Cardiac muscle cell (in vitro differentiated cells and primary cell): ENCODE measurements at regions not wholly inside any gene's neighbourhood (a gene's known extent, or its start where the extent isn't known, plus 50 kb on each side); places are given as distances from the start of the nearest gene placed in this dataset.

Experiments
- DNase-seq, 2 donors: peaks; one replicate each; pipeline versions ENCODE4 v3.0.0 to v3.0.0-alpha.2; 2010 to 2017; ENCODE audit warnings: low read depth in 1 of 2, low spot score in 1 of 2
- H3K27ac ChIP-seq: fragments of 200-600 bp; sonication (generic); 2 replicates; pipeline ENCODE4 v1.5.1; 2016
- H3K27me3 ChIP-seq: fragments of 200-600 bp; sonication (generic); 2 replicates; pipeline ENCODE4 v1.6.0; 2016; ENCODE audit warnings: control low read depth
- H3K36me3 ChIP-seq: fragments of 200-600 bp; sonication (generic); 2 replicates; pipeline ENCODE4 v1.5.1; 2016; ENCODE audit warnings: control low read depth
- H3K4me1 ChIP-seq: fragments of 200-600 bp; sonication (generic); 2 replicates; pipeline ENCODE4 v1.8.1; 2017; ENCODE audit warnings: low read depth, mild to moderate bottlenecking, mixed run types
- H3K4me3 ChIP-seq: fragments of 200-600 bp; sonication (generic); 2 replicates; pipeline ENCODE4 v1.5.1; 2016; ENCODE audit warnings: mild to moderate bottlenecking
- H3K9me3 ChIP-seq: fragments of 200-600 bp; sonication (generic); 2 replicates; pipeline ENCODE4 v1.5.1; 2017; ENCODE audit warnings: low read depth, mild to moderate bottlenecking, control low read depth
- TF ChIP-seq, protein P1 (sequence below): IDR thresholded peaks from 2 replicates; pipeline ENCODE4 v1.5.1; 2012; ENCODE audit warnings: low read depth, mild to moderate bottlenecking, low read length

DNA sequence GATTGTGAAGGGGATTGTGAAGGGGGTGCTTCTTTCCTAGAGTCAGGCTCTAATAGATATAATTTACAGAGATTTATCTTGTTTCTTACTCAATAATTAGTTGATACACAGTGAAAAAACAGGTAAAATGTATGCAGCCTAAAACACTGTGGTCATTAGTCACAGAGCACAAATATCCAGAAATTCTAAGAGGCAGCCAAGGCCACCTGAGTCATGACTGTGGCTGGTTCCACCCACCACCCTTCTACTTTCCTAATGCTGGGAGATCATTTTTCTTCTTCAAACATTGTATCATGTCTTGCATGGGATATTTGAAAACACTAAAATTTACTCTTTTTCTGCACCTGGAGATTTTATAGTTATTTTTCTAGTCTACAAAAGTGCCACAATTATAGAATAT lies 181.6 kb downstream of the OTOR start:
- Histone ChIP-seq H3K9me3 (no peaks in the 10 kb centered on the region), H3K36me3 (no peaks in the 10 kb centered on the region), H3K27me3 (no peaks in the 10 kb centered on the region), H3K27ac (no peak overlapping the region), H3K4me1 (no peaks in the 10 kb centered on the region), H3K4me3 (no peak overlapping the region)
- no peak for DNase-seq
- TF ChIP-seq, protein P1, sequence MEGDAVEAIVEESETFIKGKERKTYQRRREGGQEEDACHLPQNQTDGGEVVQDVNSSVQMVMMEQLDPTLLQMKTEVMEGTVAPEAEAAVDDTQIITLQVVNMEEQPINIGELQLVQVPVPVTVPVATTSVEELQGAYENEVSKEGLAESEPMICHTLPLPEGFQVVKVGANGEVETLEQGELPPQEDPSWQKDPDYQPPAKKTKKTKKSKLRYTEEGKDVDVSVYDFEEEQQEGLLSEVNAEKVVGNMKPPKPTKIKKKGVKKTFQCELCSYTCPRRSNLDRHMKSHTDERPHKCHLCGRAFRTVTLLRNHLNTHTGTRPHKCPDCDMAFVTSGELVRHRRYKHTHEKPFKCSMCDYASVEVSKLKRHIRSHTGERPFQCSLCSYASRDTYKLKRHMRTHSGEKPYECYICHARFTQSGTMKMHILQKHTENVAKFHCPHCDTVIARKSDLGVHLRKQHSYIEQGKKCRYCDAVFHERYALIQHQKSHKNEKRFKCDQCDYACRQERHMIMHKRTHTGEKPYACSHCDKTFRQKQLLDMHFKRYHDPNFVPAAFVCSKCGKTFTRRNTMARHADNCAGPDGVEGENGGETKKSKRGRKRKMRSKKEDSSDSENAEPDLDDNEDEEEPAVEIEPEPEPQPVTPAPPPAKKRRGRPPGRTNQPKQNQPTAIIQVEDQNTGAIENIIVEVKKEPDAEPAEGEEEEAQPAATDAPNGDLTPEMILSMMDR, result no peak

DNA sequence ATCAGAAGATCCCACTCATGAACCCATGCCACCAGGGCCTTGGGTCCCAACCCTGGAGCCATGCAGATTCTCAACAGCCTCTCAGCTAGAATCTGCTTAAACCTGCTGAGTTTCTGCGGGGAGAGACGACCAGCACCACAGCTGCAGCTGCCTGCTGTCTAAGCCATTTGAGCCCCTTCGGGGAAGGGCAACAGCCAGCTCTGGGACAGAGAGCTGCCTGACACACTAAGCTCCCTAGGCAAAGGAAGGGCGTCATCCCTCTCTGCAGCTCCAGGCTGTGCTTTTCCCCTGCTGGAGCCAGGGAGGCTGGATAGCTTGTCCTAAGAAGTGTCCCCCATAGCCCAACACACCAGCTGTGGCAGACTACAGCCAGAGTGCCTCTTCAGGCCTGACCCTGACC lies 182.5 kb downstream of the OTOR start:
- TF ChIP-seq, protein P1, result no peak
- no peak overlapping the region for H3K4me3 ChIP-seq
- no peaks in the 10 kb centered on the region for H3K36me3 ChIP-seq
- no peak for DNase-seq
- no peaks in the 10 kb centered on the region for H3K9me3 ChIP-seq
- H3K4me1 ChIP-seq, result no peaks in the 10 kb centered on the region
- no peak overlapping the region for H3K27ac ChIP-seq
- H3K27me3 ChIP-seq, result no peaks in the 10 kb centered on the region

DNA sequence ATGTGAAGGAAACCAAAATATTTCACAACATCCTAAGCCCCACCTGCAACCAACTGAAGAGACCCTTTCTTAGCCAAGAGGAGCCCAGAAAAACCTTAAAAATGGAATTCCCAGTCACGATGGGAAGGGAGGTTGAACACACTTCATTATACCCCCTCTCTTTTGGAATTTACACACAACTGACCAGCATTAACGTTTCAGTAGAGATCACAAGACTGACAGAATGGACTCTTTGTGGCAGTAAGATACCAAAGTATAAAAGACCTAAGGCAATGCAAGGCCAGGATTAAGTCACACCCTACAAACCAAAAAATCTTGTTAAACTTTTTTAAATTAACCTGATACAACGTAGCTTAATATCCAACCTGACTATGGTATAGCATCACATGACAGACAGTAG lies 190.9 kb downstream of the OTOR start:
- DNase-seq, result no peak
- H3K4me3 ChIP-seq, result no peak overlapping the region
- TF ChIP-seq, protein P1, result no peak
- H3K36me3 ChIP-seq, result no peaks in the 10 kb centered on the region
- H3K4me1 ChIP-seq, result peaks cover 5% of the 10 kb centered on the region
- H3K9me3 ChIP-seq, result no peaks in the 10 kb centered on the region
- H3K27me3 ChIP-seq, result no peaks in the 10 kb centered on the region
- no peak overlapping the region for H3K27ac ChIP-seq

DNA sequence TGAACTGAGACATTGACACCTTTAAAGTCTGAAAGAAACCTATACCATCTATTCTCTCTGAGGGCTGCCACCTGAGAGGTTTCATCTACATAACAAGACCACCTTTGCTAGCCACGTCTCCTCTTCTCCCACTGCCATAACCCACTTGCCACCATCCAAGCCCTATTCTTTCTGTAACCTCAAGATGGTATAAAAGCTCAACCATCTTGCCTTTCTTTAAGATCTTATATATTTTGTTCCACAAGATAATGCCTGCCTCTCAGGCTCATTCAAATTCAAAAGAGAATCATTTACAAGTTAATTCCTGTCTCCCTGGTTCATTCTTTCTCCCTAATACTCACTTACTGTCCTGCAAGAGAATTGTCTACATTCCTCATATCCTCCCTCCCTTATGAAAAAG lies 192.5 kb downstream of the OTOR start:
- H3K4me3 ChIP-seq, result no peak overlapping the region
- H3K36me3 ChIP-seq, result no peaks in the 10 kb centered on the region
- no peak overlapping the region for H3K27ac ChIP-seq
- DNase-seq, result no peak
- no peaks in the 10 kb centered on the region for H3K27me3 ChIP-seq
- TF ChIP-seq, protein P1, result no peak
- H3K4me1 ChIP-seq, result peaks cover 15% of the 10 kb centered on the region
- H3K9me3 ChIP-seq, result no peaks in the 10 kb centered on the region

DNA sequence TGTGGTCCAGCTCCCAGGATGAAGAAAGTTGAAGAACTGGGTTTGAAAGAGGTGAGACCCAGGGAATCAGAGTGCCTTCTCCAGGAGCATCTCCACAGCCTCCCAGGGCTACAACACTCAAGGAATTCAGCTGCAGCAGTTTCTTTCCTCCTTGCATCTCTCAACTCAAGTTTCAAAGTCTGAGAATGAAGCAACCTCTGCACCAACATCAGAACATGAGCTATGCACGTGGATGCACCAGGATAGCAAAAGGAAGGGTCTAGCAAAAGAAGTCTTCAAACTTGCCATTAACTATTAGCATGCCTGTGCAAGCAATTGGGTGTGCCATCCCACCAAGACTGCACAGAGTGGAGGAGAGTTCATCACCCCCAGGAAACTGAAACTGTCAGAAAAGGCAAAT lies 193.9 kb downstream of the OTOR start:
- Histone ChIP-seq H3K4me1 (peaks cover 15% of the 10 kb centered on the region), H3K9me3 (no peaks in the 10 kb centered on the region), H3K27ac (no peak overlapping the region), H3K36me3 (no peaks in the 10 kb centered on the region), H3K4me3 (no peak overlapping the region), H3K27me3 (no peaks in the 10 kb centered on the region)
- no peak for DNase-seq
- TF ChIP-seq, protein P1, result no peak

DNA sequence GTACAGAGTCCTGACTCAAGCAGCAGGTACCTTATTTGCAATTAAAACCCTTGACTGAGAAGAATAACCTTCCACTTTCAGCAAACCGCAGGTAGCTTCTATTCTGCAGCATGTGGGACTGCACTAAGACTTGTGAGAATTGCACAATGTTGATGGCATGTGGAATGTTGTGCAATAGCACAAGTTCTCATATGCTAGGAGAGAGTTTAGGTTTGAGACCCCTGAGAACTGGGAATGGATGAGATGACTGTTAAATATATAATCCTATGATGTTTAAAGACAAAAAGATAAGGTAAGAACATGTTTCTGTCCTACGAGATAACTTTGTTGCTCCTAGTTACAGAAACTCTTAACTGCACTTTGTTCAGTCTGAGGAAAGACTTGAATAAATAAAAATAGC lies 194.6 kb downstream of the OTOR start:
- Histone ChIP-seq H3K27me3 (no peaks in the 10 kb centered on the region), H3K36me3 (no peaks in the 10 kb centered on the region), H3K27ac (no peak overlapping the region), H3K4me3 (no peak overlapping the region), H3K9me3 (no peaks in the 10 kb centered on the region), H3K4me1 (peaks cover 15% of the 10 kb centered on the region)
- no peak for DNase-seq
- TF ChIP-seq, protein P1, result no peak
